WERI-Rb-1 (cell line): ENCODE measurements at regions not wholly inside any gene's neighbourhood (a gene's known extent, or its start where the extent isn't known, plus 50 kb on each side); places are given as distances from the start of the nearest gene placed in this dataset.

ENCODE experiments used
- DNase-seq: peaks from one replicate; pipeline ENCODE4 v3.0.0-alpha.2; 2020
- H3K27ac ChIP-seq: fragments of 250-450 bp; sonication (Bioruptor Pico); 2 replicates; pipeline ENCODE4 v1.5.1; 2020; ENCODE audit warnings: mild to moderate bottlenecking, moderate library complexity
- H3K27me3 ChIP-seq: fragments of 250-450 bp; sonication (Bioruptor Pico); 2 replicates; pipeline ENCODE4 v1.5.1; 2021; ENCODE audit warnings: mild to moderate bottlenecking, low read depth, moderate library complexity; ENCODE audit not compliant: insufficient read depth, severe bottlenecking
- H3K36me3 ChIP-seq: fragments of 250-450 bp; sonication (Bioruptor Pico); 2 replicates; pipeline ENCODE4 v1.5.1; 2020; ENCODE audit warnings: mild to moderate bottlenecking, moderate library complexity
- H3K4me3 ChIP-seq: 2 replicates; pipeline ENCODE4 v1.5.1; 2011; ENCODE audit warnings: low read depth, mild to moderate bottlenecking, control low read depth, low read length
- H3K9me3 ChIP-seq: fragments of 250-450 bp; sonication (Bioruptor Pico); 2 replicates; pipeline ENCODE4 v1.5.1; 2021; ENCODE audit warnings: mild to moderate bottlenecking, moderate library complexity; ENCODE audit not compliant: severe bottlenecking
- CTCF ChIP-seq: IDR thresholded peaks from 2 replicates; pipeline ENCODE4 v1.5.1; 2011; ENCODE audit warnings: low read depth, mild to moderate bottlenecking, control low read depth, inconsistent platforms, low read length

GRCh38 chr7:54961391-54961790 is 57.4 kb upstream of the EGFR start:
- Histone ChIP-seq H3K9me3 (no peaks in the 10 kb centered on the region), H3K27me3 (peaks cover 2% of the 10 kb centered on the region), H3K27ac (no peak overlapping the region), H3K4me3 (no peak overlapping the region), H3K36me3 (no peaks in the 10 kb centered on the region)
- TF ChIP-seq CTCF: no peak
- no peak for DNase-seq

- Histone ChIP-seq H3K36me3 (no peaks in the 10 kb centered on the region), H3K9me3 (no peaks in the 10 kb centered on the region), H3K4me3 (no peak overlapping the region), H3K27me3 (peaks cover 5% of the 10 kb centered on the region), H3K27ac (no peak overlapping the region)
- no peak for DNase-seq
- no peak for TF ChIP-seq CTCF
These were observed 55.7 kb upstream of the EGFR start for GRCh38 chr7:54963155-54963554.

GRCh38 chr7:54964136-54964535 is 54.7 kb upstream of the EGFR start:
- Histone ChIP-seq H3K36me3 (no peaks in the 10 kb centered on the region), H3K27ac (no peak overlapping the region), H3K27me3 (peaks cover 5% of the 10 kb centered on the region), H3K4me3 (no peak overlapping the region), H3K9me3 (no peaks in the 10 kb centered on the region)
- DNase-seq: no peak
- no peak for TF ChIP-seq CTCF

GRCh38 chr7:54967377-54967776 is 51.4 kb upstream of the EGFR start:
- H3K36me3 ChIP-seq: no peaks in the 10 kb centered on the region
- H3K27me3 ChIP-seq: peaks cover 8% of the 10 kb centered on the region
- no peak for TF ChIP-seq CTCF
- H3K9me3 ChIP-seq: no peaks in the 10 kb centered on the region
- no peak overlapping the region for H3K4me3 ChIP-seq
- H3K27ac ChIP-seq: no peak overlapping the region
- DNase-seq: no peak

- Histone ChIP-seq H3K36me3 (no peaks in the 10 kb centered on the region), H3K27ac (no peak overlapping the region), H3K4me3 (no peak overlapping the region), H3K27me3 (peaks cover 8% of the 10 kb centered on the region), H3K9me3 (peaks cover 4% of the 10 kb centered on the region)
- TF ChIP-seq CTCF: no peak
- DNase-seq: no peak
These were observed 50.8 kb upstream of the EGFR start for GRCh38 chr7:54968018-54968417.
